ENCODE measurements at regions not wholly inside any gene's neighbourhood (a gene's known extent, or its start where the extent isn't known, plus 50 kb on each side); places are given as distances from the start of the nearest gene placed in this dataset.

DNA sequence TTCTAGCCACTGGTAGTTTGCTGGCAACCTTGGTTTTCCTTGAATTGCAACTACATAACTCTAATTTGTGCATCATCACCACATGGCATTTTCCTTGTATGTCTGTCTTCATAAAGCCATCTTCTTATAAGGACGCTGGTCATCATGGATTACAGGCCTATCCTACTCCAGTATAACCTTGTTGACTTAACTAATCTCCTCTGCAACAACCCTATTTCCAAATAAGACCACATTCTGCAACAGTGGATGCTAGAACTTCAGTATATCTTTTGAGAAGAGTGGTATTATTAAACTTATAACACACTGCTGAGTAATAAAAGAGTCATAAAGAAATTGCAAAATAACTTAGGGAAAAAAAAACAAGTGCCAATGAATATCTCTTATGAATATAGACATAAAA is 511.8 kb upstream of the FOXG1 start:
- H3K9me3 ChIP-seq (ENCODE audit: low read length): no peaks in the 10 kb centered on the region
- no peak overlapping the region for H3K9ac ChIP-seq (ENCODE audit: low read length)

DNA sequence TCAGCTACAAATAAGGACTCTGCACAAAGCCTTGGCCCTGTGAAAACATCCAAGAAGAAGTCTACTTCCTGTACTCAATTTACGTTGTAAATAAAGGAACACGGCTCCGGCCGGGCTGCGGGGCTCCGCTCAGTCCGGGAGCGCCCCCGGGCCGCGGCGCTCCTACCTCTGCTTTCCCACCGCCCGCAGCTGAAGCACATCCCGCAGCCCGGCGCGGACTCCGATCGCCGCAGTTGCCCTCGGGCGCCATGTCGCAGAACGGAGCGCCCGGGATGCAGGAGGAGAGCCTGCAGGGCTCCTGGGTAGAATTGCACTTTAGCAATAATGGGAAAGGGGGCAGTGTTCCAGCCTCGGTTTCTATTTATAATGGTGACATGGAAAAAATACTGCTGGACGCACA is 502.3 kb upstream of the FOXG1 start:
- no peak overlapping the region for H3K4me3 ChIP-seq (ENCODE audit: low read length)
- no peaks in the 10 kb centered on the region for H4K20me1 ChIP-seq (ENCODE audit: insufficient read depth)
- H3K4me2 ChIP-seq (ENCODE audit: low read length): no peak overlapping the region
- H3K79me2 ChIP-seq (replicated peaks; ENCODE audit: insufficient read depth, low read length): no peaks in the 10 kb centered on the region
- no peaks in the 10 kb centered on the region for H3F3A ChIP-seq (ENCODE audit: insufficient read depth, low read length, poor library complexity, severe bottlenecking)
- H3K27me3 ChIP-seq (ENCODE audit: insufficient read depth, low read depth, low read length): no peaks in the 10 kb centered on the region
- H3K9ac ChIP-seq (ENCODE audit: low read length): no peak overlapping the region
- TF ChIP-seq POLR2AphosphoS5 (IDR thresholded peaks at IDR 0.05) (no peak), MXI1 (conservative IDR thresholded peaks at IDR 0.05; ENCODE audit: poor library complexity, severe bottlenecking) (no peak), EZH2 (IDR thresholded peaks at IDR 0.05; ENCODE audit: borderline replicate concordance, insufficient read depth, low read length, poor library complexity, severe bottlenecking) (no peak), EP300 (conservative IDR thresholded peaks at IDR 0.05; ENCODE audit: poor library complexity, severe bottlenecking) (no peak), TAF1 (IDR thresholded peaks at IDR 0.05; ENCODE audit: low read depth) (no peak), SMC3 (conservative IDR thresholded peaks at IDR 0.05; ENCODE audit: poor library complexity) (no peak), RAD21 (conservative IDR thresholded peaks at IDR 0.05) (no peak)
- TF ChIP-seq, protein P1, sequence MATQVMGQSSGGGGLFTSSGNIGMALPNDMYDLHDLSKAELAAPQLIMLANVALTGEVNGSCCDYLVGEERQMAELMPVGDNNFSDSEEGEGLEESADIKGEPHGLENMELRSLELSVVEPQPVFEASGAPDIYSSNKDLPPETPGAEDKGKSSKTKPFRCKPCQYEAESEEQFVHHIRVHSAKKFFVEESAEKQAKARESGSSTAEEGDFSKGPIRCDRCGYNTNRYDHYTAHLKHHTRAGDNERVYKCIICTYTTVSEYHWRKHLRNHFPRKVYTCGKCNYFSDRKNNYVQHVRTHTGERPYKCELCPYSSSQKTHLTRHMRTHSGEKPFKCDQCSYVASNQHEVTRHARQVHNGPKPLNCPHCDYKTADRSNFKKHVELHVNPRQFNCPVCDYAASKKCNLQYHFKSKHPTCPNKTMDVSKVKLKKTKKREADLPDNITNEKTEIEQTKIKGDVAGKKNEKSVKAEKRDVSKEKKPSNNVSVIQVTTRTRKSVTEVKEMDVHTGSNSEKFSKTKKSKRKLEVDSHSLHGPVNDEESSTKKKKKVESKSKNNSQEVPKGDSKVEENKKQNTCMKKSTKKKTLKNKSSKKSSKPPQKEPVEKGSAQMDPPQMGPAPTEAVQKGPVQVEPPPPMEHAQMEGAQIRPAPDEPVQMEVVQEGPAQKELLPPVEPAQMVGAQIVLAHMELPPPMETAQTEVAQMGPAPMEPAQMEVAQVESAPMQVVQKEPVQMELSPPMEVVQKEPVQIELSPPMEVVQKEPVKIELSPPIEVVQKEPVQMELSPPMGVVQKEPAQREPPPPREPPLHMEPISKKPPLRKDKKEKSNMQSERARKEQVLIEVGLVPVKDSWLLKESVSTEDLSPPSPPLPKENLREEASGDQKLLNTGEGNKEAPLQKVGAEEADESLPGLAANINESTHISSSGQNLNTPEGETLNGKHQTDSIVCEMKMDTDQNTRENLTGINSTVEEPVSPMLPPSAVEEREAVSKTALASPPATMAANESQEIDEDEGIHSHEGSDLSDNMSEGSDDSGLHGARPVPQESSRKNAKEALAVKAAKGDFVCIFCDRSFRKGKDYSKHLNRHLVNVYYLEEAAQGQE (IDR thresholded peaks at IDR 0.05; ENCODE audit: borderline replicate concordance): no peak
- TF ChIP-seq, protein P2, sequence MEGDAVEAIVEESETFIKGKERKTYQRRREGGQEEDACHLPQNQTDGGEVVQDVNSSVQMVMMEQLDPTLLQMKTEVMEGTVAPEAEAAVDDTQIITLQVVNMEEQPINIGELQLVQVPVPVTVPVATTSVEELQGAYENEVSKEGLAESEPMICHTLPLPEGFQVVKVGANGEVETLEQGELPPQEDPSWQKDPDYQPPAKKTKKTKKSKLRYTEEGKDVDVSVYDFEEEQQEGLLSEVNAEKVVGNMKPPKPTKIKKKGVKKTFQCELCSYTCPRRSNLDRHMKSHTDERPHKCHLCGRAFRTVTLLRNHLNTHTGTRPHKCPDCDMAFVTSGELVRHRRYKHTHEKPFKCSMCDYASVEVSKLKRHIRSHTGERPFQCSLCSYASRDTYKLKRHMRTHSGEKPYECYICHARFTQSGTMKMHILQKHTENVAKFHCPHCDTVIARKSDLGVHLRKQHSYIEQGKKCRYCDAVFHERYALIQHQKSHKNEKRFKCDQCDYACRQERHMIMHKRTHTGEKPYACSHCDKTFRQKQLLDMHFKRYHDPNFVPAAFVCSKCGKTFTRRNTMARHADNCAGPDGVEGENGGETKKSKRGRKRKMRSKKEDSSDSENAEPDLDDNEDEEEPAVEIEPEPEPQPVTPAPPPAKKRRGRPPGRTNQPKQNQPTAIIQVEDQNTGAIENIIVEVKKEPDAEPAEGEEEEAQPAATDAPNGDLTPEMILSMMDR (IDR thresholded peaks at IDR 0.05; ENCODE audit: poor library complexity, severe bottlenecking): no peak
- peaks cover 7% of the 10 kb centered on the region for H3K9me3 ChIP-seq (ENCODE audit: low read length)
- no peak overlapping the region for H3K27ac ChIP-seq (ENCODE audit: low read length)
- no peak overlapping the region for H2AFZ ChIP-seq (ENCODE audit: low read depth, low read length)
- H3K9me2 ChIP-seq (ENCODE audit: insufficient read depth, low read length): no peaks in the 10 kb centered on the region
- no peaks in the 10 kb centered on the region for H3K36me3 ChIP-seq (ENCODE audit: insufficient read depth, low read length)

More for the DNA sequence above, 511.8 kb upstream of the FOXG1 start:
- Histone ChIP-seq H2AFZ (ENCODE audit: low read depth, low read length) (no peak overlapping the region), H4K20me1 (ENCODE audit: insufficient read depth) (no peaks in the 10 kb centered on the region), H3K79me2 (replicated peaks; ENCODE audit: insufficient read depth, low read length) (no peaks in the 10 kb centered on the region), H3K27ac (ENCODE audit: low read length) (no peak overlapping the region), H3K4me3 (ENCODE audit: low read length) (no peak overlapping the region), H3K27me3 (ENCODE audit: insufficient read depth, low read depth, low read length) (no peaks in the 10 kb centered on the region), H3F3A (ENCODE audit: insufficient read depth, low read length, poor library complexity, severe bottlenecking) (no peaks in the 10 kb centered on the region), H3K4me2 (ENCODE audit: low read length) (no peak overlapping the region), H3K36me3 (ENCODE audit: insufficient read depth, low read length) (no peaks in the 10 kb centered on the region), H3K9me2 (ENCODE audit: insufficient read depth, low read length) (no peaks in the 10 kb centered on the region)
- TF ChIP-seq MXI1 (conservative IDR thresholded peaks at IDR 0.05; ENCODE audit: poor library complexity, severe bottlenecking) (no peak), RAD21 (conservative IDR thresholded peaks at IDR 0.05) (no peak), EP300 (conservative IDR thresholded peaks at IDR 0.05; ENCODE audit: poor library complexity, severe bottlenecking) (no peak)
- TF ChIP-seq, protein P1 (IDR thresholded peaks at IDR 0.05; ENCODE audit: borderline replicate concordance): no peak
